Mammary epithelial cell (primary cell): ENCODE measurements at regions not wholly inside any gene's neighbourhood (a gene's known extent, or its start where the extent isn't known, plus 50 kb on each side); places are given as distances from the start of the nearest gene placed in this dataset.

Experiments used
- EZH2 ChIP-seq: IDR thresholded peaks from 2 replicates; pipeline ENCODE4 v1.6.1; 2012; ENCODE audit warnings: low read length, inconsistent platforms, borderline replicate concordance
- TF ChIP-seq, protein P1 (sequence below), 2 donors: IDR thresholded peaks in 1 of 2; conservative IDR thresholded peaks in 1 of 2; 2 replicates each; pipeline ENCODE4 v1.5.1; 2011 to 2012; ENCODE audit warnings: inconsistent platforms in 2 of 2, low read length in 2 of 2, mild to moderate bottlenecking in 2 of 2, control low read depth in 1 of 2, low read depth in 1 of 2; ENCODE audit not compliant: insufficient read depth in 1 of 2; ENCODE audit errors: extremely low read depth in 1 of 2

DNA sequence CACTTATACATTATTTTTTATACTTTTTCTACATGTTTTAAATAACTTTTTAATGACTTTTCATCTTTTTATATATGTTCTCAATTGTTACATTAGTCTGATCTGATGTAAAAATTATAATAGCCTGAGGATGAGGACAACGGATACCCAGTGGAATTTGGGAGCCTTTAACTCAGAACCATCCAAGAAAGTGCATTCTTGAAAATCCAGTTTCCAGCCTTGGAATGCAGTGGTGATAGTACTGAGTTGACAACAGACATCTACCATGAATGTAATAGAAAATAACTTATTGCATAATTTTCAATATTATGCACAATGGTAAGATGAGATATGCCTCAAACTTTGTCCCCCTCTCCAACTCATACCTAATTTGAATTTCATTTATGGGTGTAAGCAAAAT lies 120.7 kb upstream of the ZC3H15 start:
- TF ChIP-seq, protein P1, sequence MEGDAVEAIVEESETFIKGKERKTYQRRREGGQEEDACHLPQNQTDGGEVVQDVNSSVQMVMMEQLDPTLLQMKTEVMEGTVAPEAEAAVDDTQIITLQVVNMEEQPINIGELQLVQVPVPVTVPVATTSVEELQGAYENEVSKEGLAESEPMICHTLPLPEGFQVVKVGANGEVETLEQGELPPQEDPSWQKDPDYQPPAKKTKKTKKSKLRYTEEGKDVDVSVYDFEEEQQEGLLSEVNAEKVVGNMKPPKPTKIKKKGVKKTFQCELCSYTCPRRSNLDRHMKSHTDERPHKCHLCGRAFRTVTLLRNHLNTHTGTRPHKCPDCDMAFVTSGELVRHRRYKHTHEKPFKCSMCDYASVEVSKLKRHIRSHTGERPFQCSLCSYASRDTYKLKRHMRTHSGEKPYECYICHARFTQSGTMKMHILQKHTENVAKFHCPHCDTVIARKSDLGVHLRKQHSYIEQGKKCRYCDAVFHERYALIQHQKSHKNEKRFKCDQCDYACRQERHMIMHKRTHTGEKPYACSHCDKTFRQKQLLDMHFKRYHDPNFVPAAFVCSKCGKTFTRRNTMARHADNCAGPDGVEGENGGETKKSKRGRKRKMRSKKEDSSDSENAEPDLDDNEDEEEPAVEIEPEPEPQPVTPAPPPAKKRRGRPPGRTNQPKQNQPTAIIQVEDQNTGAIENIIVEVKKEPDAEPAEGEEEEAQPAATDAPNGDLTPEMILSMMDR (conservative IDR thresholded peaks at IDR 0.05 in 1 of 2, IDR thresholded peaks at IDR 0.05 in 1 of 2; ENCODE audit: extremely low read depth in 1 of 2, insufficient read depth in 1 of 2, low read depth in 1 of 2, low read length in 2 of 2): no peak
- TF ChIP-seq EZH2: no peak
